ENCODE measurements at regions not wholly inside any gene's neighbourhood (a gene's known extent, or its start where the extent isn't known, plus 50 kb on each side); places are given as distances from the start of the nearest gene placed in this dataset.

DNA sequence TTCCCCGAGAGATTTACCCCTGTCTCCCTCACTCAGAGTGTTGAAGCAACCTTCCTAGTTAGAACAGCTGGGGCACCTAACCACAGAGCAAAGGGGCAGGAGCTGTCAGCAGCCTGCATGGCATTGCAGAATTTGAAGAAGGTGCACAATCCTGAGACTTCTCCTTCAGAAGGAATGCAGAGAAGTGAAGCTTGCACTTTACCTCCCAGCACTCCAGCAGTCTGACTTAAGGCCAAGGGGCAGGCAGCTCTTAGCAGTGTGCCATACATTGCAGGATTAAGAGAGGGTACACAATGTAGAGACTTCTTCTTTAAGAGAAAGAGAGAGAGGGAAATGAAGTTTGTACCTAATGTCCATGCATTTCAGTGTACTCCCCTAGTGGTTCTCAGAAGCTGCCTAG, 236.0 kb upstream of the FBXL7 start:
- Mint-ChIP-seq H3K4me3 (ENCODE audit: unreplicated experiment) (no peak overlapping the region), H3K4me1 (ENCODE audit: low read depth, unreplicated experiment) (peaks cover 27% of the 10 kb centered on the region), H3K27me3 (ENCODE audit: low read depth, unreplicated experiment) (no peaks in the 10 kb centered on the region), H3K9me3 (ENCODE audit: unreplicated experiment) (no peaks in the 10 kb centered on the region), H3K27ac (ENCODE audit: unreplicated experiment) (no peak overlapping the region), H3K36me3 (ENCODE audit: low read depth, unreplicated experiment) (no peaks in the 10 kb centered on the region)
- H3K4me3 ChIP-seq (ENCODE audit: insufficient read depth, low read depth, low read length) = no peak overlapping the region
- H3K4me2 ChIP-seq (ENCODE audit: low read length) = no peak overlapping the region
- H3K79me2 ChIP-seq (ENCODE audit: insufficient read depth, low read length) = no peaks in the 10 kb centered on the region
- H3K27ac ChIP-seq (ENCODE audit: low read depth, low read length) = no peak overlapping the region
- no peaks in the 10 kb centered on the region for H3K36me3 ChIP-seq (ENCODE audit: insufficient read depth, low read length)
- H3K9ac ChIP-seq (ENCODE audit: low read length) = no peak overlapping the region
- H3K9me3 ChIP-seq (ENCODE audit: insufficient read depth, low read depth, low read length) = no peaks in the 10 kb centered on the region
- TF ChIP-seq EZH2 (IDR thresholded peaks at IDR 0.05; ENCODE audit: insufficient read depth, low read length) = no peak
- TF ChIP-seq, protein P1, sequence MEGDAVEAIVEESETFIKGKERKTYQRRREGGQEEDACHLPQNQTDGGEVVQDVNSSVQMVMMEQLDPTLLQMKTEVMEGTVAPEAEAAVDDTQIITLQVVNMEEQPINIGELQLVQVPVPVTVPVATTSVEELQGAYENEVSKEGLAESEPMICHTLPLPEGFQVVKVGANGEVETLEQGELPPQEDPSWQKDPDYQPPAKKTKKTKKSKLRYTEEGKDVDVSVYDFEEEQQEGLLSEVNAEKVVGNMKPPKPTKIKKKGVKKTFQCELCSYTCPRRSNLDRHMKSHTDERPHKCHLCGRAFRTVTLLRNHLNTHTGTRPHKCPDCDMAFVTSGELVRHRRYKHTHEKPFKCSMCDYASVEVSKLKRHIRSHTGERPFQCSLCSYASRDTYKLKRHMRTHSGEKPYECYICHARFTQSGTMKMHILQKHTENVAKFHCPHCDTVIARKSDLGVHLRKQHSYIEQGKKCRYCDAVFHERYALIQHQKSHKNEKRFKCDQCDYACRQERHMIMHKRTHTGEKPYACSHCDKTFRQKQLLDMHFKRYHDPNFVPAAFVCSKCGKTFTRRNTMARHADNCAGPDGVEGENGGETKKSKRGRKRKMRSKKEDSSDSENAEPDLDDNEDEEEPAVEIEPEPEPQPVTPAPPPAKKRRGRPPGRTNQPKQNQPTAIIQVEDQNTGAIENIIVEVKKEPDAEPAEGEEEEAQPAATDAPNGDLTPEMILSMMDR (IDR thresholded peaks at IDR 0.05; ENCODE audit: insufficient read depth, low read depth, low read length) = no peak
- H2AFZ ChIP-seq (ENCODE audit: low read depth, low read length) = no peak overlapping the region
- no peaks in the 10 kb centered on the region for H4K20me1 ChIP-seq (ENCODE audit: insufficient read depth, low read length)
- H3K27me3 ChIP-seq (ENCODE audit: insufficient read depth, low read length) = no peaks in the 10 kb centered on the region
- no peak for DNase-seq (ENCODE audit: low read depth)
- no peak for FAIRE-seq
- H3K4me1 ChIP-seq (ENCODE audit: insufficient read depth, low read length) = no peaks in the 10 kb centered on the region

DNA sequence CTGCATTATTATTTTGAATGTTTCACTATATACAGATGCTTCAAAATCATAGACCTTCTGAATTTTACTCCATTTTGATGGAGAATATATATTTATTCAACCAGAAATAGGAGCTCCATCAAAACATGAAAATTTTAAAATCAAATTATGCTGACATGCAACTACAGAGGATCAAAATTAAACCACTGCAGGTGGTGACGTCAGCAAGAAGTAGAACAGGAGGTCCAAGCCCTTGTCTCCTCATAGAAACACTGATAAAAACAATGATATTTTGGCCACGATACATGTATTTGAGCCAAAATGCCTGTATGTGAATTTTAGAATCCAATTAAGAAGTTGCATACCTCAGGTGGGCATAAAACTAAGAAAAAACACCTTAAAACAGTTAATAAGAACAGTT, 236.6 kb upstream of the FBXL7 start:
- peaks cover 27% of the 10 kb centered on the region for H3K4me1 Mint-ChIP-seq (ENCODE audit: low read depth, unreplicated experiment)
- no peak for TF ChIP-seq EZH2 (IDR thresholded peaks at IDR 0.05; ENCODE audit: insufficient read depth, low read length)
- TF ChIP-seq, protein P1 (IDR thresholded peaks at IDR 0.05; ENCODE audit: insufficient read depth, low read depth, low read length) = no peak
- Histone ChIP-seq H4K20me1 (ENCODE audit: insufficient read depth, low read length) (no peaks in the 10 kb centered on the region), H3K4me3 (ENCODE audit: insufficient read depth, low read depth, low read length) (no peak overlapping the region), H3K36me3 (ENCODE audit: insufficient read depth, low read length) (no peaks in the 10 kb centered on the region), H3K4me1 (ENCODE audit: insufficient read depth, low read length) (no peaks in the 10 kb centered on the region), H3K27me3 (ENCODE audit: insufficient read depth, low read length) (no peaks in the 10 kb centered on the region), H2AFZ (ENCODE audit: low read depth, low read length) (no peak overlapping the region), H3K27ac (ENCODE audit: low read depth, low read length) (no peak overlapping the region), H3K9me3 (ENCODE audit: insufficient read depth, low read depth, low read length) (no peaks in the 10 kb centered on the region), H3K79me2 (ENCODE audit: insufficient read depth, low read length) (no peaks in the 10 kb centered on the region), H3K9ac (ENCODE audit: low read length) (no peak overlapping the region), H3K4me2 (ENCODE audit: low read length) (no peak overlapping the region)
- H3K9me3 Mint-ChIP-seq (ENCODE audit: unreplicated experiment) = no peaks in the 10 kb centered on the region
- H3K27ac Mint-ChIP-seq (ENCODE audit: unreplicated experiment) = no peak overlapping the region
- FAIRE-seq (no peak), DNase-seq (ENCODE audit: low read depth) (no peak)
- H3K27me3 Mint-ChIP-seq (ENCODE audit: low read depth, unreplicated experiment) = no peaks in the 10 kb centered on the region
- H3K4me3 Mint-ChIP-seq (ENCODE audit: unreplicated experiment) = no peak overlapping the region
- no peaks in the 10 kb centered on the region for H3K36me3 Mint-ChIP-seq (ENCODE audit: low read depth, unreplicated experiment)

DNA sequence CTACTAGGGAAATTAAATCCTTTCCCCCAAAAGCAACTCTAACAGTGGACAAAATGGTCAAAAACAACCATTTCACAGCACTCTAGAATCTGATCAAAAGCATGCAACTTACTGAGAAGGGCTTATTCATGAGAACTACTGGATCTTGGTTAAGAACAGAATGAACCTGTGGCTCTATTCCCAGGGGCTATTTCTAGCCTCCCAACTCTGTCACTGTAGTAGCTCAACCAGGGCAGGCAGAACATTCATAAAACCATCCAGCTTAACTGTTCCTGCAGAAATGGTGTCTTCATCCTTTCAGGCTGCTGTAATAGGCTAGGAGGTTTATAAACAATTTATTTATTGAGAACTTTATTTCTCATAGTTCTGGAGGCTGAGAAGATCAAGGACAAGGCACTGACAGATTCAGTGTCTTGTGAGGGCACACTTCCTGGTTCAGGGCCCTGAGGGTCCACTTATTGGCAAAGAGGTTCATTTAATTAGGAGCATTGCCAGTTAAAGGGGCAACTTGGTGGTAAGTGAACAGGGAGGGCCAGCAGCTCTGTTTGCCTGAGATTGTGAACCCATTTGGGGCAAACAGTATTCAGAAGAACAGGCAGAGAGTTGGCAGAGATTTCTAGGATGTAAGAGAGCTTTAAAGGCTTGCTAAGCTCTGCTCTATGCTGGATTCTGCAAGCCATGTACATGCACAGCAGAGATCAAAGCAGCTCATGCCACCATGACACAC, 238.5 kb upstream of the FBXL7 start:
- Histone ChIP-seq H3K27me3 (ENCODE audit: insufficient read depth, low read length) (no peaks in the 10 kb centered on the region), H3K9ac (ENCODE audit: low read length) (no peak overlapping the region), H2AFZ (ENCODE audit: low read depth, low read length) (no peak overlapping the region), H3K36me3 (ENCODE audit: insufficient read depth, low read length) (no peaks in the 10 kb centered on the region), H4K20me1 (ENCODE audit: insufficient read depth, low read length) (no peaks in the 10 kb centered on the region), H3K4me1 (ENCODE audit: insufficient read depth, low read length) (no peaks in the 10 kb centered on the region), H3K9me3 (ENCODE audit: insufficient read depth, low read depth, low read length) (no peaks in the 10 kb centered on the region), H3K79me2 (ENCODE audit: insufficient read depth, low read length) (no peaks in the 10 kb centered on the region), H3K27ac (ENCODE audit: low read depth, low read length) (no peak overlapping the region), H3K4me2 (ENCODE audit: low read length) (no peak overlapping the region), H3K4me3 (ENCODE audit: insufficient read depth, low read depth, low read length) (no peak overlapping the region)
- H3K9me3 Mint-ChIP-seq (ENCODE audit: unreplicated experiment) = no peaks in the 10 kb centered on the region
- peaks cover 21% of the 10 kb centered on the region for H3K4me1 Mint-ChIP-seq (ENCODE audit: low read depth, unreplicated experiment)
- FAIRE-seq (no peak), DNase-seq (ENCODE audit: low read depth) (no peak)
- no peaks in the 10 kb centered on the region for H3K36me3 Mint-ChIP-seq (ENCODE audit: low read depth, unreplicated experiment)
- TF ChIP-seq EZH2 (IDR thresholded peaks at IDR 0.05; ENCODE audit: insufficient read depth, low read length) = no peak
- TF ChIP-seq, protein P1 (IDR thresholded peaks at IDR 0.05; ENCODE audit: insufficient read depth, low read depth, low read length) = no peak
- peak overlapping the region; percentile 8 for H3K27ac Mint-ChIP-seq (ENCODE audit: unreplicated experiment)
- no peak overlapping the region for H3K4me3 Mint-ChIP-seq (ENCODE audit: unreplicated experiment)
- no peaks in the 10 kb centered on the region for H3K27me3 Mint-ChIP-seq (ENCODE audit: low read depth, unreplicated experiment)

Data from astrocyte (in vitro differentiated cells and primary cell).